Stomach (tissue), 4 donors: ENCODE measurements at regions not wholly inside any gene's neighbourhood (a gene's known extent, or its start where the extent isn't known, plus 50 kb on each side); places are given as distances from the start of the nearest gene placed in this dataset.
"Not testable (repeated sequence)": the region's sequence is repeated elsewhere in the genome, so short reads cannot be mapped to it uniquely, and the experiment has no call there.

Experiments
- CTCF ChIP-seq, 7 experiments: fragments of 450-650 bp in 4 of 7; fragments of 200-600 bp in 3 of 7; sonication (generic) in 3 of 7; IDR thresholded peaks; one replicate each; pipeline ENCODE4 v1.5.1; 2016 to 2019; ENCODE audit warnings: antibody characterized with exemption in 7 of 7, control low read depth in 2 of 7, mild to moderate bottlenecking in 1 of 7
- EP300 ChIP-seq: sonication (generic); formaldehyde crosslinking; IDR thresholded peaks from one replicate; pipeline ENCODE4 v1.6.1; 2017; ENCODE audit warnings: antibody characterized with exemption
- POLR2A ChIP-seq, 4 donors: fragments of 450-650 bp; IDR thresholded peaks; one replicate each; pipeline ENCODE4 v1.6.1; 2016; ENCODE audit warnings: antibody characterized with exemption in 4 of 4, control low read depth in 2 of 4, mild to moderate bottlenecking in 1 of 4, moderate library complexity in 1 of 4
- POLR2AphosphoS5 ChIP-seq, 3 donors: sonication (generic); formaldehyde crosslinking; IDR thresholded peaks; one replicate each; pipeline ENCODE4 v1.6.1; 2016; ENCODE audit warnings: antibody characterized with exemption in 3 of 3

GRCh38 chr7:131808156-131808555 lies 251.7 kb upstream of the PODXL start:
- TF ChIP-seq CTCF (IDR thresholded peaks at IDR 0.05); POLR2AphosphoS5 (IDR thresholded peaks at IDR 0.05); POLR2A (IDR thresholded peaks at IDR 0.05); EP300: not testable (repeated sequence)
